ENCODE measurements at regions not wholly inside any gene's neighbourhood (a gene's known extent, or its start where the extent isn't known, plus 50 kb on each side); places are given as distances from the start of the nearest gene placed in this dataset.

GRCh38 chr9:32291370-32291769 is 93.1 kb upstream of the ACO1 start:
- H3K9me2 ChIP-seq (replicated peaks; ENCODE audit: low read depth, low read length) = no peaks in the 10 kb centered on the region
- no peak overlapping the region for H3K9ac ChIP-seq (ENCODE audit: low read depth, low read length, poor library complexity, severe bottlenecking)
- no peak overlapping the region for H2AFZ ChIP-seq (ENCODE audit: low read length)
- no peaks in the 10 kb centered on the region for H3K79me2 ChIP-seq (ENCODE audit: insufficient read depth, low read length)
- H3K4me1 ChIP-seq (ENCODE audit: insufficient read depth, low read length, poor library complexity, severe bottlenecking) = no peaks in the 10 kb centered on the region
- H3K36me3 ChIP-seq (ENCODE audit: insufficient read depth, low read length) = no peaks in the 10 kb centered on the region
- no peaks in the 10 kb centered on the region for H3K27me3 ChIP-seq (ENCODE audit: insufficient read depth, low read length, poor library complexity, severe bottlenecking)
- H3F3A ChIP-seq (ENCODE audit: low read depth) = no peaks in the 10 kb centered on the region
- no peak for TF ChIP-seq EZH2phosphoT487 (IDR thresholded peaks at IDR 0.05; ENCODE audit: borderline replicate concordance)
- no peak for TF ChIP-seq CTCF (conservative IDR thresholded peaks at IDR 0.05; ENCODE audit: low read length)
- H3K9me3 ChIP-seq (ENCODE audit: insufficient read depth, low read depth, low read length) = no peaks in the 10 kb centered on the region
- H3K4me3 ChIP-seq (ENCODE audit: low read length, poor library complexity, severe bottlenecking) = no peak overlapping the region
- no peak overlapping the region for H3K4me2 ChIP-seq (ENCODE audit: low read depth, low read length, poor library complexity, severe bottlenecking)
- H4K20me1 ChIP-seq (ENCODE audit: insufficient read depth, low read length, poor library complexity, severe bottlenecking) = no peaks in the 10 kb centered on the region

GRCh38 chr9:32292611-32293010 is 91.8 kb upstream of the ACO1 start:
- Histone ChIP-seq H2AFZ (ENCODE audit: low read length) (no peak overlapping the region), H3K9me2 (replicated peaks; ENCODE audit: low read depth, low read length) (no peaks in the 10 kb centered on the region), H4K20me1 (ENCODE audit: insufficient read depth, low read length, poor library complexity, severe bottlenecking) (no peaks in the 10 kb centered on the region), H3F3A (ENCODE audit: low read depth) (no peaks in the 10 kb centered on the region), H3K9me3 (ENCODE audit: insufficient read depth, low read depth, low read length) (no peaks in the 10 kb centered on the region), H3K27me3 (ENCODE audit: insufficient read depth, low read length, poor library complexity, severe bottlenecking) (no peaks in the 10 kb centered on the region), H3K4me3 (ENCODE audit: low read length, poor library complexity, severe bottlenecking) (no peak overlapping the region), H3K36me3 (ENCODE audit: insufficient read depth, low read length) (no peaks in the 10 kb centered on the region), H3K4me2 (ENCODE audit: low read depth, low read length, poor library complexity, severe bottlenecking) (no peak overlapping the region), H3K4me1 (ENCODE audit: insufficient read depth, low read length, poor library complexity, severe bottlenecking) (no peaks in the 10 kb centered on the region), H3K79me2 (ENCODE audit: insufficient read depth, low read length) (no peaks in the 10 kb centered on the region), H3K9ac (ENCODE audit: low read depth, low read length, poor library complexity, severe bottlenecking) (no peak overlapping the region)
- no peak for TF ChIP-seq EZH2phosphoT487 (IDR thresholded peaks at IDR 0.05; ENCODE audit: borderline replicate concordance)
- no peak for TF ChIP-seq CTCF (conservative IDR thresholded peaks at IDR 0.05; ENCODE audit: low read length)

- no peaks in the 10 kb centered on the region for H3K79me2 ChIP-seq (ENCODE audit: insufficient read depth, low read length)
- no peaks in the 10 kb centered on the region for H3K4me1 ChIP-seq (ENCODE audit: insufficient read depth, low read length, poor library complexity, severe bottlenecking)
- H3K9me3 ChIP-seq (ENCODE audit: insufficient read depth, low read depth, low read length) = no peaks in the 10 kb centered on the region
- no peaks in the 10 kb centered on the region for H3K9me2 ChIP-seq (replicated peaks; ENCODE audit: low read depth, low read length)
- H2AFZ ChIP-seq (ENCODE audit: low read length) = no peak overlapping the region
- no peaks in the 10 kb centered on the region for H3K27me3 ChIP-seq (ENCODE audit: insufficient read depth, low read length, poor library complexity, severe bottlenecking)
- H3K4me2 ChIP-seq (ENCODE audit: low read depth, low read length, poor library complexity, severe bottlenecking) = no peak overlapping the region
- no peak overlapping the region for H3K4me3 ChIP-seq (ENCODE audit: low read length, poor library complexity, severe bottlenecking)
- H3K36me3 ChIP-seq (ENCODE audit: insufficient read depth, low read length) = no peaks in the 10 kb centered on the region
- no peaks in the 10 kb centered on the region for H4K20me1 ChIP-seq (ENCODE audit: insufficient read depth, low read length, poor library complexity, severe bottlenecking)
- H3K9ac ChIP-seq (ENCODE audit: low read depth, low read length, poor library complexity, severe bottlenecking) = no peak overlapping the region
- no peaks in the 10 kb centered on the region for H3F3A ChIP-seq (ENCODE audit: low read depth)
- TF ChIP-seq CTCF (conservative IDR thresholded peaks at IDR 0.05; ENCODE audit: low read length) (no peak), EZH2phosphoT487 (IDR thresholded peaks at IDR 0.05; ENCODE audit: borderline replicate concordance) (no peak)
Observed at GRCh38 chr9:32293091-32293490, 91.4 kb upstream of the ACO1 start.

Data from Loucy (cell line).